Stimulated activated naive CD8-positive, alpha-beta T cell treated with anti-CD3 and anti-CD28 coated beads, Interleukin-15, amount 100 ng/mL, for 72 hours (primary cell): ENCODE measurements at regions not wholly inside any gene's neighbourhood (a gene's known extent, or its start where the extent isn't known, plus 50 kb on each side); places are given as distances from the start of the nearest gene placed in this dataset.

Experiments used
- ATAC-seq: fragments of 150-1000 bp; cut with Tn5 transposase; 2 replicates; pipeline ENCODE4 v1.10.0; 2021; ENCODE audit warnings: mild to moderate bottlenecking, moderate library complexity
- DNase-seq, 2 donors: peaks; one replicate each; pipeline ENCODE4 v3.0.0; 2021 to 2022
- H3K27ac Mint-ChIP-seq, 2 donors: one replicate each; pipeline ENCODE4 v1.8.0; 2022; ENCODE audit warnings: mild to moderate bottlenecking in 2 of 2, mixed read lengths in 2 of 2, moderate library complexity in 2 of 2
- H3K27me3 Mint-ChIP-seq: one replicate; pipeline ENCODE4 v1.8.0; 2022; ENCODE audit warnings: mixed read lengths
- H3K4me1 Mint-ChIP-seq: one replicate; pipeline ENCODE4 v1.8.0; 2022; ENCODE audit warnings: mild to moderate bottlenecking, mixed read lengths
- H3K4me3 Mint-ChIP-seq, 2 donors: one replicate each; pipeline ENCODE4 v1.8.0; 2022; ENCODE audit warnings: mild to moderate bottlenecking in 2 of 2, mixed read lengths in 2 of 2, moderate library complexity in 1 of 2
- H3K9me3 Mint-ChIP-seq, 2 donors: one replicate each; pipeline ENCODE4 v1.8.0; 2022; ENCODE audit warnings: mixed read lengths in 2 of 2

GRCh38 chr13:47241446-47241845, 344.6 kb upstream of the HTR2A start:
- Mint-ChIP-seq H3K27ac (no peak overlapping the region), H3K9me3 (no peaks in the 10 kb centered on the region), H3K4me3 (no peak overlapping the region), H3K27me3 (no peaks in the 10 kb centered on the region), H3K4me1 (no peaks in the 10 kb centered on the region)
- DNase-seq (no peak), ATAC-seq (no peak)

- no peaks in the 10 kb centered on the region for H3K4me1 Mint-ChIP-seq
- no peak overlapping the region for H3K27ac Mint-ChIP-seq
- no peaks in the 10 kb centered on the region for H3K9me3 Mint-ChIP-seq
- no peaks in the 10 kb centered on the region for H3K27me3 Mint-ChIP-seq
- ATAC-seq = no peak
- no peak overlapping the region for H3K4me3 Mint-ChIP-seq
- DNase-seq = no peak
Measured at GRCh38 chr13:47239025-47239424, 342.2 kb upstream of the HTR2A start.

GRCh38 chr13:47237571-47237970, 340.7 kb upstream of the HTR2A start:
- Mint-ChIP-seq H3K4me1 (no peaks in the 10 kb centered on the region), H3K27me3 (no peaks in the 10 kb centered on the region), H3K9me3 (no peaks in the 10 kb centered on the region), H3K27ac (no peak overlapping the region), H3K4me3 (no peak overlapping the region)
- no peak for ATAC-seq
- DNase-seq = no peak

- no peaks in the 10 kb centered on the region for H3K27me3 Mint-ChIP-seq
- peaks cover 16 to 17% of the 10 kb centered on the region in 2 donors for H3K9me3 Mint-ChIP-seq
- ATAC-seq = no peak
- DNase-seq = no peak
- H3K27ac Mint-ChIP-seq = no peak overlapping the region
- no peaks in the 10 kb centered on the region for H3K4me1 Mint-ChIP-seq
- H3K4me3 Mint-ChIP-seq = no peak overlapping the region
Measured at GRCh38 chr13:47233734-47234133, 336.9 kb upstream of the HTR2A start.

- Mint-ChIP-seq H3K9me3 (peaks cover 16 to 17% of the 10 kb centered on the region in 2 donors), H3K4me3 (no peak overlapping the region), H3K4me1 (no peaks in the 10 kb centered on the region), H3K27ac (no peak overlapping the region), H3K27me3 (no peaks in the 10 kb centered on the region)
- ATAC-seq (no peak), DNase-seq (no peak)
Measured at GRCh38 chr13:47232516-47232915, 335.7 kb upstream of the HTR2A start.

GRCh38 chr13:47230155-47230554, 333.3 kb upstream of the HTR2A start:
- no peaks in the 10 kb centered on the region for H3K4me1 Mint-ChIP-seq
- H3K27ac Mint-ChIP-seq = no peak overlapping the region
- H3K4me3 Mint-ChIP-seq = no peak overlapping the region
- H3K27me3 Mint-ChIP-seq = no peaks in the 10 kb centered on the region
- DNase-seq (no peak), ATAC-seq (no peak)
- peaks cover 16 to 23% of the 10 kb centered on the region in 2 donors for H3K9me3 Mint-ChIP-seq

- H3K4me1 Mint-ChIP-seq = no peaks in the 10 kb centered on the region
- DNase-seq (no peak), ATAC-seq (no peak)
- peaks cover 11 to 24% of the 10 kb centered on the region in 2 donors for H3K9me3 Mint-ChIP-seq
- H3K4me3 Mint-ChIP-seq = no peak overlapping the region
- H3K27me3 Mint-ChIP-seq = no peaks in the 10 kb centered on the region
- H3K27ac Mint-ChIP-seq = no peak overlapping the region
Measured at GRCh38 chr13:47226516-47226915, 329.7 kb upstream of the HTR2A start.

GRCh38 chr13:47220453-47221140, 323.7 kb upstream of the HTR2A start:
- peaks cover 0 to 5% of the 10 kb centered on the region in 2 donors for H3K9me3 Mint-ChIP-seq
- no peaks in the 10 kb centered on the region for H3K27me3 Mint-ChIP-seq
- DNase-seq = no peak
- H3K4me1 Mint-ChIP-seq = no peaks in the 10 kb centered on the region
- H3K27ac Mint-ChIP-seq = peak overlapping the region in 1 of 2 donors; percentile 3
- no peak overlapping the region for H3K4me3 Mint-ChIP-seq
- ATAC-seq = no peak

- H3K27ac Mint-ChIP-seq = no peak overlapping the region
- peaks cover 3 to 6% of the 10 kb centered on the region in 2 donors for H3K9me3 Mint-ChIP-seq
- H3K4me3 Mint-ChIP-seq = no peak overlapping the region
- DNase-seq = no peak
- no peaks in the 10 kb centered on the region for H3K4me1 Mint-ChIP-seq
- no peaks in the 10 kb centered on the region for H3K27me3 Mint-ChIP-seq
- no peak for ATAC-seq
Measured at GRCh38 chr13:47218611-47219010, 321.8 kb upstream of the HTR2A start.

GRCh38 chr13:47216176-47216822, 319.4 kb upstream of the HTR2A start:
- ATAC-seq (no peak), DNase-seq (no peak)
- Mint-ChIP-seq H3K9me3 (peaks cover 3 to 7% of the 10 kb centered on the region in 2 donors), H3K27me3 (peaks cover 10% of the 10 kb centered on the region), H3K4me3 (no peak overlapping the region), H3K4me1 (no peaks in the 10 kb centered on the region), H3K27ac (no peak overlapping the region)

GRCh38 chr13:47215736-47216135, 318.9 kb upstream of the HTR2A start:
- Mint-ChIP-seq H3K27ac (no peak overlapping the region), H3K9me3 (peaks cover 3 to 13% of the 10 kb centered on the region in 2 donors), H3K4me3 (no peak overlapping the region), H3K27me3 (peaks cover 16% of the 10 kb centered on the region), H3K4me1 (no peaks in the 10 kb centered on the region)
- DNase-seq (no peak), ATAC-seq (no peak)

GRCh38 chr13:47213047-47213446, 316.2 kb upstream of the HTR2A start:
- no peaks in the 10 kb centered on the region for H3K4me1 Mint-ChIP-seq
- DNase-seq = no peak
- H3K27ac Mint-ChIP-seq = no peak overlapping the region
- peaks cover 3 to 14% of the 10 kb centered on the region in 2 donors for H3K9me3 Mint-ChIP-seq
- H3K4me3 Mint-ChIP-seq = no peak overlapping the region
- peaks cover 17% of the 10 kb centered on the region for H3K27me3 Mint-ChIP-seq
- ATAC-seq = no peak

GRCh38 chr13:47211106-47211505, 314.3 kb upstream of the HTR2A start:
- Mint-ChIP-seq H3K27me3 (peaks cover 17% of the 10 kb centered on the region), H3K27ac (peak overlapping the region in 1 of 2 donors; percentile 7), H3K4me1 (no peaks in the 10 kb centered on the region), H3K9me3 (peaks cover 3 to 14% of the 10 kb centered on the region in 2 donors), H3K4me3 (no peak overlapping the region)
- no peak for ATAC-seq
- no peak for DNase-seq

- DNase-seq = no peak
- H3K9me3 Mint-ChIP-seq = peaks cover 6 to 13% of the 10 kb centered on the region in 2 donors
- ATAC-seq = no peak
- no peaks in the 10 kb centered on the region for H3K4me1 Mint-ChIP-seq
- no peak overlapping the region for H3K27ac Mint-ChIP-seq
- H3K4me3 Mint-ChIP-seq = no peak overlapping the region
- peaks cover 5% of the 10 kb centered on the region for H3K27me3 Mint-ChIP-seq
Measured at GRCh38 chr13:47206111-47206510, 309.3 kb upstream of the HTR2A start.

- no peak overlapping the region for H3K4me3 Mint-ChIP-seq
- H3K27me3 Mint-ChIP-seq = no peaks in the 10 kb centered on the region
- H3K27ac Mint-ChIP-seq = no peak overlapping the region
- ATAC-seq (no peak), DNase-seq (no peak)
- H3K4me1 Mint-ChIP-seq = no peaks in the 10 kb centered on the region
- H3K9me3 Mint-ChIP-seq = peaks cover 7 to 8% of the 10 kb centered on the region in 2 donors
Measured at GRCh38 chr13:47190696-47191305, 293.9 kb upstream of the HTR2A start.

- no peak for DNase-seq
- Mint-ChIP-seq H3K27me3 (peaks cover 7% of the 10 kb centered on the region), H3K27ac (peak overlapping the region in 1 of 2 donors; percentile 24), H3K4me1 (no peaks in the 10 kb centered on the region), H3K9me3 (peaks cover 7 to 8% of the 10 kb centered on the region in 2 donors), H3K4me3 (no peak overlapping the region)
- no peak for ATAC-seq
Measured at GRCh38 chr13:47188802-47189201, 291.9 kb upstream of the HTR2A start.
